ENCODE measurements at regions not wholly inside any gene's neighbourhood (a gene's known extent, or its start where the extent isn't known, plus 50 kb on each side); places are given as distances from the start of the nearest gene placed in this dataset.

DNA sequence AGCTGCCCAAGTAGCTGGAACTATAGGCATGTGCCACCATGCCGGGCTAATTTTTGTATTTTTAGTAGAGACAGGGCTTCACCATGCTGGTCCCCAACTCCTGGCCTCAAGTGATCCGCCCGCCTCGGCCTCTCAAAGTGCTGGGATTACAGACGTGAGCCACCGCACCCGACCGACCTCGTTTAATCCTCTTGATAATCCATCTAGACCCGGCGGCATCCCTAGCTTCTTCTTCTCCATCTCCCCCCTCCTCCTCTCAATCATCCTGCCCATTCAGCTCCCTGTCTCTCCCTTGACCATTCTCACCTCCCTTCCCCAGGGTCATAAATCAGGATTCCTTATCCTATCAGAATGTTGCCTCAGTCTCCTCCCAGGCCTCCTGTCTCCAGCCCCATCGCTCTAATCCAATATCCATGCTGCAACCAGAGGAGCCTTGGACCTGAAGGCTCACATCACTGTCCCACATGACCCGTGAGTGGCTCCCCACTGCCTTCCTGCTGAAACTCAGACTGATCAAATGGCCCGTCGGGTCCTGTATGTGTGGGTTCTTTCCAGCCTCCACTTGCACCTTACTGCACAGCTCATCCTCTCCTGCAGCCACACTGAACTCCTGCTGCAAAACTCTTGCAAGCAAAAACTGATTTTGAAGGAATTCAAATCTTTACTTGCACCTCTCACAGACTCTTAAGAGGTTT, 74.1 kb upstream of the CDH5 start:
- POLR2A ChIA-PET, result no interaction called here
- Histone ChIP-seq H3K27me3 (ENCODE audit: insufficient read depth, low read length) (peaks cover 49% of the 10 kb centered on the region), H3K4me2 (ENCODE audit: low read length) (no peak overlapping the region), H3K79me2 (ENCODE audit: insufficient read depth, low read length) (no peaks in the 10 kb centered on the region), H3K9ac (ENCODE audit: low read length) (no peak overlapping the region), H3K4me1 (ENCODE audit: control insufficient read depth in 1 of 2, insufficient read depth in 2 of 2, low read length in 2 of 2) (no peaks in the 10 kb centered on the region), H4K20me1 (ENCODE audit: insufficient read depth) (no peaks in the 10 kb centered on the region), H3K4me3 (replicated peaks in 1 of 2; ENCODE audit: low read depth in 1 of 2, low read length in 2 of 2) (no peak overlapping the region), H2AFZ (ENCODE audit: low read depth, low read length, poor library complexity, severe bottlenecking) (no peak overlapping the region), H3K9me3 (ENCODE audit: control insufficient read depth in 1 of 2, insufficient read depth in 1 of 2, low read depth in 1 of 2, low read length in 2 of 2) (no peaks in the 10 kb centered on the region), H3K9me2 (ENCODE audit: insufficient read depth) (no peaks in the 10 kb centered on the region), H3K36me3 (ENCODE audit: control insufficient read depth in 1 of 2, insufficient read depth in 2 of 2, low read length in 2 of 2) (no peaks in the 10 kb centered on the region), H3K27ac (ENCODE audit: low read depth, low read length) (no peak overlapping the region)
- ATAC-seq (no peak), DNase-seq (ENCODE audit: low read depth, low spot score) (no peak)
- RAD21 ChIA-PET (ENCODE audit: low non-redundant PET in 1 of 2, low total read pairs in 2 of 2, uncharacterized antibody in 2 of 2, unreplicated experiment in 2 of 2), result no interaction called here
- CTCF ChIA-PET, result interaction anchor here (1.1 kb wide), 1 partner anchor 17 kb away, joined by 3 read pairs; no protein-coding TSS in a partner anchor
- no TSS peak for BruUV-seq (replicated peaks)
- intact Hi-C loops (cut with micrococcal nuclease), result no loop called here
- TF ChIP-seq, protein P1, sequence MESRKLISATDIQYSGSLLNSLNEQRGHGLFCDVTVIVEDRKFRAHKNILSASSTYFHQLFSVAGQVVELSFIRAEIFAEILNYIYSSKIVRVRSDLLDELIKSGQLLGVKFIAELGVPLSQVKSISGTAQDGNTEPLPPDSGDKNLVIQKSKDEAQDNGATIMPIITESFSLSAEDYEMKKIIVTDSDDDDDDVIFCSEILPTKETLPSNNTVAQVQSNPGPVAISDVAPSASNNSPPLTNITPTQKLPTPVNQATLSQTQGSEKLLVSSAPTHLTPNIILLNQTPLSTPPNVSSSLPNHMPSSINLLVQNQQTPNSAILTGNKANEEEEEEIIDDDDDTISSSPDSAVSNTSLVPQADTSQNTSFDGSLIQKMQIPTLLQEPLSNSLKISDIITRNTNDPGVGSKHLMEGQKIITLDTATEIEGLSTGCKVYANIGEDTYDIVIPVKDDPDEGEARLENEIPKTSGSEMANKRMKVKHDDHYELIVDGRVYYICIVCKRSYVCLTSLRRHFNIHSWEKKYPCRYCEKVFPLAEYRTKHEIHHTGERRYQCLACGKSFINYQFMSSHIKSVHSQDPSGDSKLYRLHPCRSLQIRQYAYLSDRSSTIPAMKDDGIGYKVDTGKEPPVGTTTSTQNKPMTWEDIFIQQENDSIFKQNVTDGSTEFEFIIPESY (IDR thresholded peaks at IDR 0.05; ENCODE audit: extremely low read depth, insufficient replicate concordance, low read length), result no peak
- TF ChIP-seq YY1 (IDR thresholded peaks at IDR 0.05; ENCODE audit: extremely low read depth, insufficient replicate concordance, low read depth, low read length) (no peak), EZH2phosphoT487 (IDR thresholded peaks at IDR 0.05; ENCODE audit: borderline replicate concordance) (no peak)
- TF ChIP-seq, protein P2, sequence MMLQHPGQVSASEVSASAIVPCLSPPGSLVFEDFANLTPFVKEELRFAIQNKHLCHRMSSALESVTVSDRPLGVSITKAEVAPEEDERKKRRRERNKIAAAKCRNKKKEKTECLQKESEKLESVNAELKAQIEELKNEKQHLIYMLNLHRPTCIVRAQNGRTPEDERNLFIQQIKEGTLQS (IDR thresholded peaks at IDR 0.05), result no peak

DNA sequence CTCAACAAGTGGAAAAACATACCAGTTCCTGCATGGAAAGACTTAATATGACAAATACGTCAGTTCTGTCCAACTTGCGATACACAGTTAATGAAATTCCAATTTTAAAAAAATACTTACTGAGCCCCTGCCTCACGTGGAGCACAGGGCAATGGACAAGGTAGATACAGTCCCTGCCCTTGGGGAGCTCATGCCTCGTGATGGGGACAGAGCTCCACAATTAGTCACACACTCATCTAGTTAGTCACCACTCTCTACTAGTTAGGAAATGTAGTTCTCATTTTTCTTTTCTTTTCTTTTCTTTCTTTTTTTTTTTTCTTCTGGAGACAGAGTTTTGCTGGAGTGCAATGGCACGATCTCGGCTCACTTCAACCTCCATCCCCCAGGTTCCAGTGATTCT, 74.7 kb upstream of the CDH5 start:
- Histone ChIP-seq H3K9ac (ENCODE audit: low read length) (no peak overlapping the region), H3K4me3 (replicated peaks in 1 of 2; ENCODE audit: low read depth in 1 of 2, low read length in 2 of 2) (no peak overlapping the region), H4K20me1 (ENCODE audit: insufficient read depth) (no peaks in the 10 kb centered on the region), H3K9me2 (ENCODE audit: insufficient read depth) (no peaks in the 10 kb centered on the region), H3K9me3 (ENCODE audit: control insufficient read depth in 1 of 2, insufficient read depth in 1 of 2, low read depth in 1 of 2, low read length in 2 of 2) (no peaks in the 10 kb centered on the region), H3K36me3 (ENCODE audit: control insufficient read depth in 1 of 2, insufficient read depth in 2 of 2, low read length in 2 of 2) (no peaks in the 10 kb centered on the region), H3K27ac (ENCODE audit: low read depth, low read length) (no peak overlapping the region), H2AFZ (ENCODE audit: low read depth, low read length, poor library complexity, severe bottlenecking) (no peak overlapping the region), H3K79me2 (ENCODE audit: insufficient read depth, low read length) (no peaks in the 10 kb centered on the region), H3K4me1 (ENCODE audit: control insufficient read depth in 1 of 2, insufficient read depth in 2 of 2, low read length in 2 of 2) (no peaks in the 10 kb centered on the region), H3K4me2 (ENCODE audit: low read length) (no peak overlapping the region), H3K27me3 (ENCODE audit: insufficient read depth, low read length) (peaks cover 45% of the 10 kb centered on the region)
- no TSS peak for BruUV-seq (replicated peaks)
- intact Hi-C loops (cut with micrococcal nuclease), result no loop called here
- no peak for ATAC-seq
- RAD21 ChIA-PET (ENCODE audit: low non-redundant PET in 1 of 2, low total read pairs in 2 of 2, uncharacterized antibody in 2 of 2, unreplicated experiment in 2 of 2), result no interaction called here
- no peak for DNase-seq (ENCODE audit: low read depth, low spot score)
- CTCF ChIA-PET, result interaction anchor here (1.1 kb wide), 1 partner anchor 16 kb away, joined by 3 read pairs; no protein-coding TSS in a partner anchor
- POLR2A ChIA-PET, result no interaction called here
- TF ChIP-seq ZNF274 (IDR thresholded peaks at IDR 0.05; ENCODE audit: low read depth, low read length), result no peak
- no peak for TF ChIP-seq CEBPB (IDR thresholded peaks at IDR 0.05; ENCODE audit: low read depth)
- TF ChIP-seq SRF (IDR thresholded peaks at IDR 0.05; ENCODE audit: low read depth), result no peak
- no peak for TF ChIP-seq SP1 (IDR thresholded peaks at IDR 0.05; ENCODE audit: low read depth)
- no peak for TF ChIP-seq YY1 (IDR thresholded peaks at IDR 0.05; ENCODE audit: extremely low read depth, insufficient replicate concordance, low read depth, low read length)
- TF ChIP-seq, protein P3, sequence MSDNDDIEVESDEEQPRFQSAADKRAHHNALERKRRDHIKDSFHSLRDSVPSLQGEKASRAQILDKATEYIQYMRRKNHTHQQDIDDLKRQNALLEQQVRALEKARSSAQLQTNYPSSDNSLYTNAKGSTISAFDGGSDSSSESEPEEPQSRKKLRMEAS (IDR thresholded peaks at IDR 0.05), result no peak
- no peak for TF ChIP-seq POLR2A (IDR thresholded peaks at IDR 0.05; ENCODE audit: borderline replicate concordance, extremely low read depth, insufficient read depth, insufficient read length)
- TF ChIP-seq, protein P2 (IDR thresholded peaks at IDR 0.05), result no peak
- TF ChIP-seq ZFX (IDR thresholded peaks at IDR 0.05), result no peak
- no peak for TF ChIP-seq FOSL1 (IDR thresholded peaks at IDR 0.05; ENCODE audit: low read depth)
- TF ChIP-seq ELF1 (IDR thresholded peaks at IDR 0.05; ENCODE audit: borderline replicate concordance, low read depth), result no peak
- TF ChIP-seq, protein P4, sequence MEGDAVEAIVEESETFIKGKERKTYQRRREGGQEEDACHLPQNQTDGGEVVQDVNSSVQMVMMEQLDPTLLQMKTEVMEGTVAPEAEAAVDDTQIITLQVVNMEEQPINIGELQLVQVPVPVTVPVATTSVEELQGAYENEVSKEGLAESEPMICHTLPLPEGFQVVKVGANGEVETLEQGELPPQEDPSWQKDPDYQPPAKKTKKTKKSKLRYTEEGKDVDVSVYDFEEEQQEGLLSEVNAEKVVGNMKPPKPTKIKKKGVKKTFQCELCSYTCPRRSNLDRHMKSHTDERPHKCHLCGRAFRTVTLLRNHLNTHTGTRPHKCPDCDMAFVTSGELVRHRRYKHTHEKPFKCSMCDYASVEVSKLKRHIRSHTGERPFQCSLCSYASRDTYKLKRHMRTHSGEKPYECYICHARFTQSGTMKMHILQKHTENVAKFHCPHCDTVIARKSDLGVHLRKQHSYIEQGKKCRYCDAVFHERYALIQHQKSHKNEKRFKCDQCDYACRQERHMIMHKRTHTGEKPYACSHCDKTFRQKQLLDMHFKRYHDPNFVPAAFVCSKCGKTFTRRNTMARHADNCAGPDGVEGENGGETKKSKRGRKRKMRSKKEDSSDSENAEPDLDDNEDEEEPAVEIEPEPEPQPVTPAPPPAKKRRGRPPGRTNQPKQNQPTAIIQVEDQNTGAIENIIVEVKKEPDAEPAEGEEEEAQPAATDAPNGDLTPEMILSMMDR (IDR thresholded peaks at IDR 0.05 in 2 of 3, conservative IDR thresholded peaks at IDR 0.05 in 1 of 3; ENCODE audit: borderline replicate concordance in 1 of 3, insufficient read depth in 1 of 3, low read depth in 2 of 3, low read length in 2 of 3), result no peak
- no peak for TF ChIP-seq SIN3A (IDR thresholded peaks at IDR 0.05; ENCODE audit: low read depth)
- TF ChIP-seq EGR1 (IDR thresholded peaks at IDR 0.05; ENCODE audit: low read depth), result no peak
